ENCODE measurements at regions not wholly inside any gene's neighbourhood (a gene's known extent, or its start where the extent isn't known, plus 50 kb on each side); places are given as distances from the start of the nearest gene placed in this dataset.
"Not testable (repeated sequence)": the region's sequence is repeated elsewhere in the genome, so short reads cannot be mapped to it uniquely, and the experiment has no call there.

- no peak for DNase-seq
These were observed 160.2 kb downstream of the TOX3 start for GRCh38 chr16:52386694-52387093.

- DNase-seq: no peak
These were observed 162.6 kb downstream of the TOX3 start for GRCh38 chr16:52384378-52384777.

GRCh38 chr16:52383640-52384292 is 163.2 kb downstream of the TOX3 start:
- DNase-seq: peak; percentile 22

GRCh38 chr16:52383119-52383518 is 163.8 kb downstream of the TOX3 start:
- no peak for DNase-seq

GRCh38 chr16:52379551-52379950 is 167.4 kb downstream of the TOX3 start:
- no peak for DNase-seq

GRCh38 chr16:52376676-52377280 is 170.2 kb downstream of the TOX3 start:
- DNase-seq: no peak

GRCh38 chr16:52372313-52372712 is 174.6 kb downstream of the TOX3 start:
- no peak for DNase-seq

GRCh38 chr16:52368859-52369258 is 178.1 kb downstream of the TOX3 start:
- no peak for DNase-seq

GRCh38 chr16:52367821-52368220 is 179.1 kb downstream of the TOX3 start:
- no peak for DNase-seq

GRCh38 chr16:52366983-52367382 is 180.0 kb downstream of the TOX3 start:
- DNase-seq: no peak

GRCh38 chr16:52364500-52364899 is 182.4 kb downstream of the TOX3 start:
- DNase-seq: no peak

GRCh38 chr16:52363082-52363481 is 183.9 kb downstream of the TOX3 start:
- DNase-seq: no peak

GRCh38 chr16:52357711-52358110 is 189.2 kb downstream of the TOX3 start:
- DNase-seq: no peak

GRCh38 chr16:52353249-52353648 is 193.7 kb downstream of the TOX3 start:
- DNase-seq: no peak

- DNase-seq: no peak
These were observed 195.5 kb downstream of the TOX3 start for GRCh38 chr16:52351451-52351850.

GRCh38 chr16:52350031-52350642 is 196.8 kb downstream of the TOX3 start:
- DNase-seq: no peak

- no peak for DNase-seq
These were observed 200.2 kb downstream of the TOX3 start for GRCh38 chr16:52346709-52347108.

- not testable (repeated sequence) for DNase-seq
These were observed 213.3 kb downstream of the TOX3 start for GRCh38 chr16:52333673-52334072.

GRCh38 chr16:52320930-52321439 is 226.0 kb downstream of the TOX3 start:
- DNase-seq: no peak

GRCh38 chr16:52318302-52319009 is 228.5 kb downstream of the TOX3 start:
- peak; percentile 97 for DNase-seq

- DNase-seq: no peak
These were observed 230.7 kb downstream of the TOX3 start for GRCh38 chr16:52316241-52316640.

GRCh38 chr16:52312716-52313115 is 234.2 kb downstream of the TOX3 start:
- DNase-seq: no peak

Measured in NCI-H69 (cell line).